Mucosa of gallbladder (tissue), 1 donor: ENCODE measurements at regions not wholly inside any gene's neighbourhood (a gene's known extent, or its start where the extent isn't known, plus 50 kb on each side); places are given as distances from the start of the nearest gene placed in this dataset.

Experiments
- DNase-seq: peaks from one replicate; pipeline ENCODE4 v3.0.0-alpha.2; 2020; ENCODE audit warnings: low spot score
- donor health status: DM: no; HTN: no; CAD: no.

GRCh38 chr10:29026802-29027580, 261.9 kb upstream of the LYZL1 start:
- no peak for DNase-seq

DNA sequence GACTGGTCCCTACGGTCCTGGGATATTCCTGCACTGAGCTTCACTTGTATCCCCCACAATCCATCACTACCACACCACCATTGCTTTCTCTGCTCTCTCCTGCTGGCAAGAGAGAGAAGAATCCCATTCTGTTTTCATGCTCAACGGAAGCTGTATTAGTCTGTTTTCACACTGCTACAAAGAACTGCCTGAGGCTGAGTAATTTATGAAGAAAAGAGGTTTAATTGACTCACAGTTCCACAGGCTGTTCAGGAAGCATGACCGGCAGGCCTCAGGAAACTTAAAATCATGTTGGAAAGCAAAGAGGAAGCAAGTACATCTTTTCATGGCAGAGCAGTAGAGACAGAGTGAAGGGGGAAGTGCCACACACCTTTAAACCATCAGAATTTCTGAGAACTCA, 260.4 kb upstream of the LYZL1 start:
- no peak for DNase-seq

- DNase-seq, result no peak
Observed at GRCh38 chr10:29030900-29031299, 258.0 kb upstream of the LYZL1 start.

- no peak for DNase-seq
Observed at GRCh38 chr10:29032169-29032568, 256.7 kb upstream of the LYZL1 start.

DNA sequence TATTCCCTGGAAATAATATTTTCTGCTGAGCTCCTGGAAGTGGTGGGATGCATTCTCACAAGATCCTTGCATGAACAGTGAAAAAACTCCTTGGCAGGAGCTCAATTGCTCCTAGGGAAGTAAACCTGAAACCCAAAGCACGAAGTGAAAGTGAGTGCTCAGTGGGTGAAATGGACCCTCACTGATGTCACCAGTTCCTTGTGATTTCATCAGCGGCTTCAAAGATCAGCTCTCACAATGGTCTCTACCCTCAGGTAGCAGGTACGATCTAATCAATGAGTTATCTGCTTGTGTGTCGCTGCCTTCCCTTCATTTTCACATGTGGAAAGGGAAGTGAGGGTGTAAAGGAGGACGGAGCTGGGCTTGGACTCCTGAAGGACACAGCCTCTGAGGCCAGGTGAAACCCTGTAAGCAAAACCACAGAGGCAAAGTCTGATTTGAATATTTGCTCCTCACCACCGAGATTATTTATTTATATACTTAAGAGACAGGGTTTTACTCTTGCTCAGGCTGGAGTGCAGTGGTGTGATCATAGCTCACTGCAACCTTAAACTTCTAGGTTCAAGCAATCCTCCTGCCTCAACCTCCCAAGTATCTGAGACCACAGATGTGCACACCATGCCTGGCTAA, 255.4 kb upstream of the LYZL1 start:
- no peak for DNase-seq

DNA sequence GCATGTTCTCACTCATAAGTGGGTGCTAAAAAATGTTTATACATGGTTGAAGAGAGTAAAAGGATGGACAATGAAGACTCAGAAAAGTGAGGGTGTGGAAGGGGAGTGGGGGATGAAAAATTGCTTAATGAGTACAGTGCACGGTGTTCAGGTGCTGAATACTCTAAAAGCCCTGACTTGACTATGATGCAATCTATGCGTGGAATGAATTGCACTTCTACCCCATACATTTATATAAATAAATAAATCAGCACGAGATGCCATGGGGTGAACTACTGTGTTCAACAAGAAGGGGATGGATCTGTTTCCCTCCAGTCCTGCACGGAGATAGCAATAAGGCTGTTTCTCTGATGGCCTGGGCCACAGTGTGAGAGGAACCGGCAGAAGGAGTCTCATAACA, 254.3 kb upstream of the LYZL1 start:
- DNase-seq, result no peak

DNA sequence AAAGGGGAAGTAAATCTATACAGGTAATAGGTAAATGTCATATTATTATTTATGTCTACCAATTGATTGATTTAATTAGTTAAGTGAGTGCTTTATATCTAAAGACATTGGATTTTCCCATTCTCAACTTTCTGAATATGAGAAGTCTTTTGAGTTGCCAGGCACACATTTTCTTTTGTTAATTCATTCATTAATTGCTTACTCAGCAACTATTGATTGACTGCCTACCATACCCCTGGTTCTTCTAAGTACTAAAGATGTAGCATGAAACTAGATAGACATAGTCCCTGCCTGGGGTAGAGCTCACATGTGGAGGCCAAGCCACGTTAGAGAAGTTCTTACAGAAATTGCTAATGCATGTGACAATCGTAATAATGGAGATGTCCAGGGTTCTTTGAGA, 253.1 kb upstream of the LYZL1 start:
- no peak for DNase-seq

GRCh38 chr10:29037348-29038113, 251.3 kb upstream of the LYZL1 start:
- DNase-seq, result no peak

- no peak for DNase-seq
Observed at GRCh38 chr10:29039091-29039490, 249.8 kb upstream of the LYZL1 start.

DNA sequence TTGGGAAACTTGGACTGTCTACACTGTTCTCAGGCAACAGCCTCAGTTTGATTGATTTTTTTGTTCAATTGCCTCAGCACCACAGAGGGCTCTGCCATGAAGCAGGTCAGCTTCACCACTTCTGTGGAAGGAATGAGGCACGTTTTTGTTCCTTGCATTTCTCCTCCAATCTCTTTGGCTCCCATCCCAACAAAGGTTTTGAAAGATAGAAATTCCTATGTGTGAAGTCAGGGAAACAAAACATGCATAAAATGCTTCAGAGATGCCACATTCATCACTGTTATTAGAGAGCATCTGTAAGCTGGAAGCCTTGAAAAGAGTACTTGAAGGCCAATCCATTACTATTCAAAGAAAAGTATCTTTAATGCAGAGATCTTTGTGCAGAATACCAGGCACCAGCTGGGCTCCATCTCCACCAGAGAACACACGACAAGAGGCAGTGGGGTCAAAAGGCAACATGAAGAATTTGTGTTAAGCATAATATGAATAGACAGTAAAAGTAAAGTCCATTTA, 249.1 kb upstream of the LYZL1 start:
- DNase-seq, result no peak

DNA sequence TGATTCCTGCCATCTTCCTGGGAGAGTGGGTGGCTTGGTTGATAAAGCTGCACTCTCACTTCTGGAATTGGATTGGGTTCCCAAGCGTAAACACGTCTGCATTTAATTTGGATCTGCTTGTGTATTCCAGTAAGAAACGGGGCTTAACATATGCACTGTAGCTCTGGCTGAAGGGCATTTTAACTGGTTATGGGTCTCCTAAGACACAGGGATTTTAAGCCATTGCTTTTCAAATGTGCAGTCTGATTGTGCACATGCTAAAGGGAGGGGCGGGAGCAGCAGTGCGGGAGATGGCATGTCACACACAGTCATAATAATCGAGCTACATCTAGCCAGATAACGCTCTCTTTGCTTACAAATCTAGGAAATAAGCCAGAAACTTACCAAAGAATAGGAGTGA, 247.3 kb upstream of the LYZL1 start:
- DNase-seq, result no peak

DNA sequence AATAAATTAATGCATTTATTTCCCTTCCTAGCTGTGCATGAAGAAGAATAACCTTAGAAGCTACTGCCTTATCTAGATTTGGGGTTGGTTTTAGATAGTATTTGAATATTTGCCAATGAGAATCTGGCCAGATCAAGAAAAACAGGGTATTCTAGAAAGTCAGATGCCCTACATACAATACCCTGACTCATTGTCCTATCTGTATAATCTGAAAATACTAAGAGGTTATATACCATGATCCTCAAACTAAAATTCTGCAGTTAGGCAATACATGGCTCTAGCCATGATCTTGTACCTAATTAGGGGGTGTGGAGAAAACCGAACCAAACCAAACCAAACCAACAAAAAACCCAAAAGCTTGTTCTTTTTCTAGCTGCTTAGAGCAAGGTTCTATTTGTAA, 240.4 kb upstream of the LYZL1 start:
- no peak for DNase-seq

- no peak for DNase-seq
Observed at GRCh38 chr10:29050081-29050480, 238.8 kb upstream of the LYZL1 start.

GRCh38 chr10:29055101-29055500, 233.8 kb upstream of the LYZL1 start:
- no peak for DNase-seq

DNA sequence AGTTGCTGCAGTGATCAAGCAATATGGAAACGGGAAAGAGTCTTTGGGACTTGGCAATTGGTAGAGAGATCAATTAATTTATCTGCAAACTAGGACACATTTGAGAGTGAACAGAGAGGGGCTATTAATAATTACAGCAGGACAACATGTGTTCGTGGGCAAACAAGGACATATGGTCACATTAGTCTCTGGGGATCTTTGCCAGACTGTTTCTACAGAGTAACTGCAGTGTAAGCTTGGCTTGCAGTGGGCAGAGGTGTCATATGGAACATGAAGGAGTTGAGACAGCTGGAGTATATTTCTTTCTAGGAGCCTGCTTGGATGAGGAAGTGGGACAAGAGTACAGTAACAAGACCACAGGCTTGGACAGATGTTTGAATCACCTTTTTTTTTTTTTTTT, 232.1 kb upstream of the LYZL1 start:
- DNase-seq, result no peak

- DNase-seq, result peak; percentile 42
Observed at GRCh38 chr10:29057822-29058331, 231.0 kb upstream of the LYZL1 start.

DNA sequence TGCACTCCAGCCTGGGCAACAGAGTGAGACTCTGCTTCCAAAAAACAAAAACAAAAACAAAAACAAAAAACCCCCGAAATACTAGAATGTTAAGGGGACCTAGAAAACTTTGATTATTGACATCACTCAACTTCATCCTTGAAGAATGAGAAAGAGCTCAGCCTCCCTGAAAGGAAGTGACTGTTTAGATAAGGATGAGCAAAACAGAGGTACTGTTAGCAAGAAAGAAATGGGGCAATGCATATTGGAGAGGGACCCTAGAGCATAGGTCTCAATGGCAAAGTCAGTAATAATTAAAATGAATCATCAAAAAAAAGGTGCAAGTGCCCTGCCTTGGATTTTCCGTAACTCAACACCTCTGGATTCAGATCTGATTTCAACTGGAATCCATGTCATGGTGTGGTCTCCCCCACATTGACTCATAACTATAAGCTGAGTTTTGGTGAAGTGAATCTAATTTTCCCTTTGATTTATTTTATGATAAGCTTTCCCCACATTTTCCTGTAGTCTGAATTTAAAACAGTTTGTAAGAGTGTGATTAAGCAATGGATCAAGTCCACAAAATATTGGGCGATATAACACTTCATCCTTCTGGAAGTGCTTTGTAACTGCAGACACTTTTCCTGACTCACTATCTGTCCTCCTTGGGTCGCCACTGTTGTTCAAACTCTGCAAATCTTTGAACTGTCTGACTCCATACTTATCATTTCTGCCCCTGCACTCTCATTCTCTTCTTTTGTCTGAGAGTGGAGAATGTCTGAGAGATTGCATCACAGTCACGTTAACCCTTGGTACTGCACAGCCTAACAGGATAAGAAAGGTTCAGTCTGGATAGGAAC, 224.8 kb upstream of the LYZL1 start:
- DNase-seq, result no peak

DNA sequence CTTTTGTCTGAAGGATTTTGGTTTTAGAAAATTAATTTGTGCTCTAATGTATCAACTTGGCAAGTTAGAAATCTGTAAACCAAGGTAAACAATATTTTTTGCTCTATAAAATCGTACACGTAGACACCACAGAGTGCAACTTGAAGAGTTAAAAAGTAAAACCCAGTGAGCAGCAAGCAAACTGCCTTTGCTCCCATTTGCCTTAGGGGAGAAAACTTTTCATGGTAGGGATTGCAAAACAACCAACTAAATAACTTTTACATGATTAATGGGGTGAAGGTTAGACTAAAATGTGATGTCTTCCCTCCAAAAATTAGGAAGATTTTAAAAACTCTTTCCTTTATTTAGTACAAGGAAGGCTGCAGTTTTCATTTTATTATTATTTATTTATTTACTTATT, 224.2 kb upstream of the LYZL1 start:
- DNase-seq, result no peak

DNA sequence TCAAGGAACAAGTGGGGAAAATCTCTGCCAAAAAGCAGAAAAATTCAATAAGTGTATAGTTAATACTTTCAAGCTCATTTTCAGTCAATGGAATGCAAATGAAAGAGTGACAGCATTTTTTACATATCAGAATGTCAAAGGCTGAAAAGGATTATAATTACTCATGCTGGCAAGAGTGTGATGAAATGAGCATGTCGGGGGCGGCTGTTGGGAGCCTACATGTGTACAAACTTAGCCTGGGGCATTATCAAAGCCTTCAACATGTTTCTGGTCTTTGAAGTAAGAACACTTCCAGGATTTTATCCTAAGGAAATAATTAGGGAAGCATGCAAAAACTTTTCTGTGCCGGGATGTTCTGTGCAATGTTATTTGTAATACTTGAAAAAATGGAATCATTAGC, 221.7 kb upstream of the LYZL1 start:
- no peak for DNase-seq

DNA sequence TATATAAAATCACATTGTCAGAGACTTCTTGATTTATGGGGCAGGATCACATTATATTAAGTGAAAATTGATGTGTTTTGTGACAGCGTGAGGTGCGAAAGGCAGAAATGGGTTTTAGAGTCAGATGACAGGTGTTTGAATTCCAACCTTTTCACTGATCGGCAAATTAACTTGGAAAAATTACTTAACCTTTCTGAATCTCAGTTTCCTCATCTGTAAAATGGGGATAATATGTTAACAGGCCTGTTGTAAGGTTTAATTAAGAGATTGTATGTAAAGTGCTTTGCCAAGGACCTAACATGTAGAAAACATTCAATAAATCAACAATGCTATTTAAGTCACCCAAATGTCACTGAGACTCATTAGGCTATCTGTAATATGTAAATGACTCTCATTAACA, 221.2 kb upstream of the LYZL1 start:
- DNase-seq, result no peak

- no peak for DNase-seq
Observed at GRCh38 chr10:29068302-29068701, 220.6 kb upstream of the LYZL1 start.

DNA sequence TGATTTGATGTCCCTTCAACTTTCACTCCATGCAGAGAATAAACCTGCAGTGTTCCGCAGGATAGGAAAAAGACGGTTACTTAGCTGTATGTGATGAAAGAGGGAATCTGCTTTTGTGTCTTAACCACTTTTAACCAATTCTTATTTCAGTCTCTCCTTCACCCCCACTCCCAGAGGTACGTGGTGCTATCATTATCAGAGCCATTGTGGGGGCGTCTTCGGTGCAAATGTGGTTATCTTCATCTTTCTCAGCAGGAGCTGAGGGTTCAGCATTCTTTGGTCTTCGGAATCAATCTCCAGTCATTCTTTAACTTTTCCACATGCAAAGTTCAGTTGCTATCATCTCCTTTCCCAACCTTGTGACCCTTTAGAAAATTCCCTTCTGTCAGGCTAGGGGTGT, 219.9 kb upstream of the LYZL1 start:
- DNase-seq, result no peak
